ENCODE measurements at regions not wholly inside any gene's neighbourhood (a gene's known extent, or its start where the extent isn't known, plus 50 kb on each side); places are given as distances from the start of the nearest gene placed in this dataset.

- TF ChIP-seq CTCF (IDR thresholded peaks at IDR 0.05) (no peak), POLR2A (IDR thresholded peaks at IDR 0.05) (no peak)
Observed at GRCh38 chr10:131630772-131631258, 270.0 kb upstream of the PPP2R2D start.
